Pancreas (tissue), 10 donors: ENCODE measurements at regions not wholly inside any gene's neighbourhood (a gene's known extent, or its start where the extent isn't known, plus 50 kb on each side); places are given as distances from the start of the nearest gene placed in this dataset.

Experiments used
- ATAC-seq, 4 donors: fragments of 200-7000 bp; cut with Tn5 transposase; one replicate each; pipeline versions ENCODE4 v1.8.0 to v1.9.1; 2020; ENCODE audit warnings: mild to moderate bottlenecking in 4 of 4, moderate library complexity in 4 of 4
- DNase-seq, 6 donors: peaks; one replicate each; pipeline ENCODE4 v3.0.0-alpha.2; 2020
- FAIRE-seq: peaks from 2 replicates; lab custom pipeline; 2012; peaks lifted over from hg19 to GRCh38; lab: Jason Lieb, UNC
- H3K27ac ChIP-seq, 4 donors: fragments of 200-600 bp; sonication (generic); 1 replicate in 3 of 4; 2 replicates in 1 of 4; pipeline versions ENCODE4 v1.5.0 to v1.8.0; 2020
- H3K27me3 ChIP-seq, 4 donors: fragments of 200-600 bp; one replicate each; pipeline ENCODE4 v1.8.0; 2021
- H3K36me3 ChIP-seq, 3 donors: fragments of 200-600 bp; sonication (generic) in 1 of 3; one replicate each; pipeline versions ENCODE4 v1.5.0 to v1.8.0; 2020 to 2021
- H3K4me1 ChIP-seq, 3 donors: fragments of 200-600 bp; one replicate each; pipeline ENCODE4 v1.8.0; 2021
- H3K4me3 ChIP-seq, 4 donors: fragments of 200-600 bp; sonication (generic) in 2 of 4; one replicate each; pipeline versions ENCODE4 v1.5.0 to v1.8.0; 2020 to 2021
- H3K9me3 ChIP-seq, 4 donors: fragments of 200-600 bp; one replicate each; pipeline ENCODE4 v1.8.0; 2021
- CTCF ChIP-seq, 4 donors: fragments of 200-600 bp; sonication (generic) in 3 of 4; IDR thresholded peaks; one replicate each; pipeline versions ENCODE4 v1.5.0 to v1.8.0; 2021; ENCODE audit warnings: antibody characterized with exemption in 4 of 4
- WGBS, 2 donors: extraction: QIAGEN DNeasy Blood & Tissue Kit; methylation state at CpG; one replicate each; pipeline ENCODE4 v1.1.7; 2013; 5-methylcytosine and 5-hydroxymethylcytosine counted together
- intact Hi-C, 3 donors: fragments of 100-400 bp; cut with DNase I; formaldehyde crosslinking; loops; one replicate each; pipeline versions ENCODE4 v1.11.1 to v1.14.2; 2022
- donor health status: healthy with polysubstance abuse.
- donor health status: DM: no; HTN: no; CAD: no; lungs with moderate emphysema.
- donor health status: DM: no; HTN: no; CAD: no.
- donor health status: control.
- donor health status: control.
- donor health status: Bipolar disorder and iron deficiency.
- donor health status: DM: yes; HTN: yes; CAD: no.
- donor health status: DM: no; HTN: no; CAD: no.
- donor health status: DM: no; HTN: no; CAD: no.
- donor health status: DM: yes; HTN: yes; CAD: no.

DNA sequence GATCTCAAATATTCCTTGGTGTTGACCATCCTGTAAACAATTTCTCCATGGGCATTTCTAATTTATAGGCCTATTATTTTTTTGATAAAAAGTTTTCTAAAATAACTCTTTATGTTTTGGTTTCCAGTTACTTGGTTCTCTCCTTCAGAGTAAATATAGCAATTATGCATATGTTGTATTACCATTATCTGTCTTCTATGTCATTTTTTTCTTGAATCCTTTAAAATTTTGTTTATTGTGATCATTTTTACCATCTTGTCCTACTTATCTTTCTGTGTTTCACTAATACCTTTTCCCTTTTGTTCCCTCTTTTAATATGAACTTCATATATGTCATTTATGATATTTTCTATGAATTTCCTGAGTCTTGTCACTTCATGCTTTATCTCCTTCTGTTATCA, 341.1 kb downstream of the PDCD6IP start:
- no peak overlapping the region for H3K27ac ChIP-seq
- H3K4me3 ChIP-seq, result no peak overlapping the region
- no peaks in the 10 kb centered on the region for H3K4me1 ChIP-seq
- ATAC-seq, result no peak
- H3K27me3 ChIP-seq, result no peaks in the 10 kb centered on the region
- TF ChIP-seq CTCF (IDR thresholded peaks at IDR 0.05), result no peak
- no peaks in the 10 kb centered on the region for H3K36me3 ChIP-seq
- FAIRE-seq, result no peak
- no peak for DNase-seq
- H3K9me3 ChIP-seq, result no peaks in the 10 kb centered on the region
- intact Hi-C loops, result no loop called here

GRCh38 chr3:34140616-34141015, 342.2 kb downstream of the PDCD6IP start:
- 58 to 70% methylated on average over 1 of the region's 1 CpG for WGBS, 2 donors
- FAIRE-seq, result no peak
- intact Hi-C loops, result no loop called here
- no peaks in the 10 kb centered on the region for H3K36me3 ChIP-seq
- H3K4me3 ChIP-seq, result no peak overlapping the region
- H3K9me3 ChIP-seq, result no peaks in the 10 kb centered on the region
- H3K27me3 ChIP-seq, result no peaks in the 10 kb centered on the region
- H3K27ac ChIP-seq, result no peak overlapping the region
- ATAC-seq, result no peak
- TF ChIP-seq CTCF (IDR thresholded peaks at IDR 0.05), result no peak
- H3K4me1 ChIP-seq, result no peaks in the 10 kb centered on the region
- no peak for DNase-seq

DNA sequence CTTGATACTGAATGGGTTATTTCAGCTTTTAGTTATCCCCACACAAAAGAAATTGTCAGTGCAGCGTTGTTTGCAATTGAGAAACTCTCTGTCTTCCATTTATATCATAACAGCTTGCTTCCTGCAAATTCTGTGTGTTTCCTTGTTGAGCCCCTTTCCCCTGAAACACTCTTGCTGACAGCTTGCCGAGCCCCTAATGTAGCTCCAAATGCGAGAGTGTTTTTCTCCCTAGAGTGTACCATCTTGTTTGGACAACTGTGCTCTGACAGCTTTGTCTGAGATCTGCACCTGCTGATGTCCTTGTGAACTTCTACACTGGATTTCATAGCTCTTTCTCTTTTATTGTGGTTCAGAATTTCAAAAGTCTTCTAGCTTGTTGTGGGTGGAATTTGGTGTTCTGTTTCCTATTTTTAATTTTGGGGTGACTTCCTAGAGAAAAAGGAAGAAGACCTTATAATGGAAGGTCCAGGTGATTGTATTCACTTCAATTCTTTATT, 343.5 kb downstream of the PDCD6IP start:
- FAIRE-seq, result no peak
- Histone ChIP-seq H3K27me3 (no peaks in the 10 kb centered on the region), H3K4me1 (no peaks in the 10 kb centered on the region), H3K4me3 (no peak overlapping the region), H3K27ac (no peak overlapping the region), H3K36me3 (no peaks in the 10 kb centered on the region), H3K9me3 (no peaks in the 10 kb centered on the region)
- WGBS, 2 donors, result 56 to 57% methylated on average over 3 of the region's 3 CpGs
- no peak for DNase-seq
- intact Hi-C loops, result no loop called here
- no peak for TF ChIP-seq CTCF (IDR thresholded peaks at IDR 0.05)
- ATAC-seq, result no peak

DNA sequence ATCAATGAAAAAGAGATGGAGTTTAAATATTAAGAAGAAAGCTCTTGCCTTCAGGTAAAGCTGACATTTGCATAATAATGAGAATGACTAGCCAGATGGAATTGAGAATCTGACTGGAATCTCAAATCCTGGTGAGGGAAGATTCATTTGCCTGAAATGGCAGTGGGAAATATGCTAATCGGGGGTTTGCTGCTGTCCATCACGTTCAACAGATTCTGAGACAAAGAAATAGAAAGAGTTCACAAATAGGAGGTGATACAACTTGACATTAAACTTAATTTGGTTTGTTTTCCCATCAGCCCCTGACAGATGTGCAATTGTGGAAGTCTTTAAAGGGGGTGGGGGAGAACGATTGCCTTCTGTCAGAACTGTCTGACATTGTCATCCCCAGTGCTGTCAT, 347.4 kb downstream of the PDCD6IP start:
- H3K36me3 ChIP-seq, result no peaks in the 10 kb centered on the region
- no peaks in the 10 kb centered on the region for H3K4me1 ChIP-seq
- no peaks in the 10 kb centered on the region for H3K9me3 ChIP-seq
- DNase-seq (no peak), FAIRE-seq (no peak), ATAC-seq (no peak)
- no peaks in the 10 kb centered on the region for H3K27me3 ChIP-seq
- WGBS, 2 donors, result 13 to 17% methylated on average over 3 of the region's 3 CpGs
- no peak for TF ChIP-seq CTCF (IDR thresholded peaks at IDR 0.05)
- H3K27ac ChIP-seq, result no peak overlapping the region
- no peak overlapping the region for H3K4me3 ChIP-seq
- intact Hi-C loops, result no loop called here

GRCh38 chr3:34146596-34146995, 348.2 kb downstream of the PDCD6IP start:
- no peaks in the 10 kb centered on the region for H3K4me1 ChIP-seq
- ATAC-seq (no peak), DNase-seq (no peak), FAIRE-seq (no peak)
- TF ChIP-seq CTCF (IDR thresholded peaks at IDR 0.05), result no peak
- no peaks in the 10 kb centered on the region for H3K9me3 ChIP-seq
- H3K27me3 ChIP-seq, result no peaks in the 10 kb centered on the region
- intact Hi-C loops, result no loop called here
- no peak overlapping the region for H3K4me3 ChIP-seq
- H3K36me3 ChIP-seq, result no peaks in the 10 kb centered on the region
- H3K27ac ChIP-seq, result no peak overlapping the region
